ENCODE measurements at regions not wholly inside any gene's neighbourhood (a gene's known extent, or its start where the extent isn't known, plus 50 kb on each side); places are given as distances from the start of the nearest gene placed in this dataset.

DNA sequence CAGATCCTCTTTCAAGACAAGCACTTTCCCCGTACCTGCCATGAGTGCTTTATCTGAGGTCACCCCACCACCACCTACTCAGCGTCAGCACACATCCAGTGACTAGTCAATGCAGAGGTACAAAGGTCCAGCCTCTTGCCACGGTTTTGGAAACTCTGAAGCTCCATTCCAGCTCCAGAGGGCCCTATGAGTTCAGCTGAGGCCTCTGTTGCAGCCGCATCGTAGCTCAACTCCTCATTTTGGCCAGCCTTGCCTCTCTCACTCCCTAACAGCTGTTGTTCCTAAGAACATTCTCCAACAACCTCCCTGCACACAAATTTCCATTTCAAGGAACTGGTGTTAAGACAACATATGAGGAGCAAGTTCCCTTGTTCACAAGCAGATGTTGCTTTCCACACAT is 405.1 kb upstream of the PROK2 start:
- WGBS, 2 donors = 86 to 89% methylated on average over 5 of the region's 5 CpGs
- ATAC-seq (ENCODE audit: insufficient read depth, low FRiP score) = no peak
- Histone ChIP-seq H3K36me3 (ENCODE audit: control insufficient read depth in 4 of 4, insufficient read depth in 4 of 4, low read length in 4 of 4) (no peaks in the 10 kb centered on the region), H3K27ac (ENCODE audit: low read depth in 1 of 2, low read length in 1 of 2) (no peak overlapping the region), H3K4me1 (ENCODE audit: control insufficient read depth in 5 of 5, insufficient read depth in 5 of 5, low read length in 5 of 5) (peaks cover 0 to 7% (median 0%) of the 10 kb centered on the region in 5 donors), H3K4me3 (no peak overlapping the region), H3K9me3 (ENCODE audit: control insufficient read depth in 4 of 4, insufficient read depth in 3 of 4, low read length in 3 of 4) (peaks cover 0 to 7% (median 2%) of the 10 kb centered on the region in 4 donors), H3K9ac (ENCODE audit: insufficient read depth in 1 of 2, low read length in 2 of 2) (no peak overlapping the region), H3K27me3 (ENCODE audit: control insufficient read depth in 3 of 3, insufficient read depth in 3 of 3, low read length in 2 of 3) (no peaks in the 10 kb centered on the region)
- peak in 2 of 3 donors; percentile 31 to 49 for DNase-seq
- TF ChIP-seq, protein P1, sequence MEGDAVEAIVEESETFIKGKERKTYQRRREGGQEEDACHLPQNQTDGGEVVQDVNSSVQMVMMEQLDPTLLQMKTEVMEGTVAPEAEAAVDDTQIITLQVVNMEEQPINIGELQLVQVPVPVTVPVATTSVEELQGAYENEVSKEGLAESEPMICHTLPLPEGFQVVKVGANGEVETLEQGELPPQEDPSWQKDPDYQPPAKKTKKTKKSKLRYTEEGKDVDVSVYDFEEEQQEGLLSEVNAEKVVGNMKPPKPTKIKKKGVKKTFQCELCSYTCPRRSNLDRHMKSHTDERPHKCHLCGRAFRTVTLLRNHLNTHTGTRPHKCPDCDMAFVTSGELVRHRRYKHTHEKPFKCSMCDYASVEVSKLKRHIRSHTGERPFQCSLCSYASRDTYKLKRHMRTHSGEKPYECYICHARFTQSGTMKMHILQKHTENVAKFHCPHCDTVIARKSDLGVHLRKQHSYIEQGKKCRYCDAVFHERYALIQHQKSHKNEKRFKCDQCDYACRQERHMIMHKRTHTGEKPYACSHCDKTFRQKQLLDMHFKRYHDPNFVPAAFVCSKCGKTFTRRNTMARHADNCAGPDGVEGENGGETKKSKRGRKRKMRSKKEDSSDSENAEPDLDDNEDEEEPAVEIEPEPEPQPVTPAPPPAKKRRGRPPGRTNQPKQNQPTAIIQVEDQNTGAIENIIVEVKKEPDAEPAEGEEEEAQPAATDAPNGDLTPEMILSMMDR (IDR thresholded peaks at IDR 0.05; ENCODE audit: control extremely low read depth, extremely low read depth) = no peak

DNA sequence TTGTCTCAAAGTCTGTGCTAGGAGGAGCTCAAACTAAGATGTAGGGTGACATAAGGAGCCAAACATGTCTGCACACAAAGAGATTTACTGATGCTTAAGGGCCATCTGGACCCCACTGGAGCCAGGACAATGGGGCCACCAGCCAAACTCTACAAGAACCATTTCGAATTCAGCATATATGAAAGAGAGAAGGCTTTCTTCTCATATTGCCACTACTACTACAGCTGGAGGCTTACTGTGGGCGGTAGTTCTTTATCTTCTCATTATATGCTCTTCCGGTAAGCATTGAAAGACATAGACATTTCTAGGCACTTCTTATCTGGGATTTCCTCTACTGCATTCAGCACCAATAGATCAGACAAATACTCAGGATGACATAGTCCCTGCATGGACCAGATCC is 404.4 kb upstream of the PROK2 start:
- DNase-seq (no peak), ATAC-seq (ENCODE audit: insufficient read depth, low FRiP score) (no peak)
- Histone ChIP-seq H3K36me3 (ENCODE audit: control insufficient read depth in 4 of 4, insufficient read depth in 4 of 4, low read length in 4 of 4) (no peaks in the 10 kb centered on the region), H3K9me3 (ENCODE audit: control insufficient read depth in 4 of 4, insufficient read depth in 3 of 4, low read length in 3 of 4) (peaks cover 0 to 7% (median 2%) of the 10 kb centered on the region in 4 donors), H3K27me3 (ENCODE audit: control insufficient read depth in 3 of 3, insufficient read depth in 3 of 3, low read length in 2 of 3) (no peaks in the 10 kb centered on the region), H3K27ac (ENCODE audit: low read depth in 1 of 2, low read length in 1 of 2) (no peak overlapping the region), H3K4me1 (ENCODE audit: control insufficient read depth in 5 of 5, insufficient read depth in 5 of 5, low read length in 5 of 5) (peaks cover 0 to 7% (median 0%) of the 10 kb centered on the region in 5 donors), H3K9ac (ENCODE audit: insufficient read depth in 1 of 2, low read length in 2 of 2) (no peak overlapping the region), H3K4me3 (no peak overlapping the region)
- TF ChIP-seq, protein P1 (IDR thresholded peaks at IDR 0.05; ENCODE audit: control extremely low read depth, extremely low read depth) = no peak
- 91 to 92% methylated on average over 3 of the region's 3 CpGs for WGBS, 2 donors

DNA sequence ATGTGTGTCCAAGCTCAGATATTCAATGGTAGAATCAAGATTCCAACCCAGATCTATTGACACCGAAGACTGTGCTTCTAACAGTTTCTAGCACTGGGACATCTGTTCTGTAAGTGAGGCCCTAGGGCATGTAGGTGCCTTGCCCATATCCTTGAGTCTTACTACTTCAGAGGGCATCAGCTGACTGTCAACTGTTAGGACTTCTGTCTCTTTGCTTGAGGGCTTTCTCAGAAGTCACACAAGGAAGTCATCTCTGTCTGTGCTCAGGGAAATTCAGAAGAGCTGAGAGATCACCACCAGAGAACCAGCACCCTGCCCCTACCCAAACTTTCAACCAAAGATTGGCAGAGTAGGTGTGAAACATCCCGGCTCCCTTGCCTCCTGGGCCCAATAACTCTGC is 403.6 kb upstream of the PROK2 start:
- no peak overlapping the region for H3K9ac ChIP-seq (ENCODE audit: insufficient read depth in 1 of 2, low read length in 2 of 2)
- TF ChIP-seq, protein P1 (IDR thresholded peaks at IDR 0.05; ENCODE audit: control extremely low read depth, extremely low read depth) = no peak
- no peak overlapping the region for H3K27ac ChIP-seq (ENCODE audit: low read depth in 1 of 2, low read length in 1 of 2)
- no peak overlapping the region for H3K4me3 ChIP-seq
- ATAC-seq (ENCODE audit: insufficient read depth, low FRiP score) = no peak
- H3K27me3 ChIP-seq (ENCODE audit: control insufficient read depth in 3 of 3, insufficient read depth in 3 of 3, low read length in 2 of 3) = no peaks in the 10 kb centered on the region
- DNase-seq = no peak
- 94 to 96% methylated on average over 2 of the region's 2 CpGs for WGBS, 2 donors
- no peaks in the 10 kb centered on the region for H3K36me3 ChIP-seq (ENCODE audit: control insufficient read depth in 4 of 4, insufficient read depth in 4 of 4, low read length in 4 of 4)
- peaks cover 0 to 7% (median 0%) of the 10 kb centered on the region in 5 donors for H3K4me1 ChIP-seq (ENCODE audit: control insufficient read depth in 5 of 5, insufficient read depth in 5 of 5, low read length in 5 of 5)
- peaks cover 0 to 9% (median 2%) of the 10 kb centered on the region in 4 donors for H3K9me3 ChIP-seq (ENCODE audit: control insufficient read depth in 4 of 4, insufficient read depth in 3 of 4, low read length in 3 of 4)

DNA sequence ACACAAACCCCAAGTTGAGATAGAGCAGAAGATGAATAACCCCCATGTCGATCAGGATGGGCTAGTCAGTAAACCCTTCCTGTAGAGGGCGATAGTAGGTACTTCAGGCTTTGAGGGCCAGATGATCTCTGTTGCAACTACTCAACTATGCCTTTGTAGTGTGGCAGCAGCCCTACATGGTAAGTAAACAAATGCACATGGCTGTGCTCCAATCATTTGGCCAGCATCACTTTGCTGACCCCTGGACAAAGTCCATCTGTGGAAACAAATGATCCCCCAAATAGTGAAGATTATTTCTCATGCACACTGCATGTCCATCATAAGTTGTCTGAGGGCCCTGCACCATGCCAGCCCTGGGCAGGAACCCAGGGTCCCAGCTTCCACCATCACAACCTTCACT is 402.2 kb upstream of the PROK2 start:
- Histone ChIP-seq H3K9ac (ENCODE audit: insufficient read depth in 1 of 2, low read length in 2 of 2) (no peak overlapping the region), H3K4me1 (ENCODE audit: control insufficient read depth in 5 of 5, insufficient read depth in 5 of 5, low read length in 5 of 5) (peaks cover 0 to 7% (median 0%) of the 10 kb centered on the region in 5 donors), H3K36me3 (ENCODE audit: control insufficient read depth in 4 of 4, insufficient read depth in 4 of 4, low read length in 4 of 4) (no peaks in the 10 kb centered on the region), H3K9me3 (ENCODE audit: control insufficient read depth in 4 of 4, insufficient read depth in 3 of 4, low read length in 3 of 4) (peaks cover 0 to 2% (median 0%) of the 10 kb centered on the region in 4 donors), H3K27ac (ENCODE audit: low read depth in 1 of 2, low read length in 1 of 2) (no peak overlapping the region), H3K27me3 (ENCODE audit: control insufficient read depth in 3 of 3, insufficient read depth in 3 of 3, low read length in 2 of 3) (peaks cover 0 to 3% (median 0%) of the 10 kb centered on the region in 3 donors), H3K4me3 (no peak overlapping the region)
- TF ChIP-seq, protein P1 (IDR thresholded peaks at IDR 0.05; ENCODE audit: control extremely low read depth, extremely low read depth) = no peak
- ATAC-seq (ENCODE audit: insufficient read depth, low FRiP score) = no peak
- no peak for DNase-seq
- 77 to 83% methylated on average over 2 of the region's 2 CpGs for WGBS, 2 donors
